Parathyroid adenoma (tissue), 2 donors: ENCODE measurements at regions not wholly inside any gene's neighbourhood (a gene's known extent, or its start where the extent isn't known, plus 50 kb on each side); places are given as distances from the start of the nearest gene placed in this dataset.

Experiments used
- H2AFZ ChIP-seq: fragments of 300-600 bp; sonication (generic); one replicate; pipeline ENCODE4 v1.7.0; 2017; ENCODE audit warnings: antibody characterized with exemption, mild to moderate bottlenecking
- H3K27ac ChIP-seq: fragments of 300-600 bp; sonication (generic); one replicate; pipeline ENCODE4 v1.7.0; 2017
- H3K27me3 ChIP-seq: fragments of 300-600 bp; sonication (generic); one replicate; pipeline ENCODE4 v1.7.0; 2017; ENCODE audit warnings: low read length; ENCODE audit not compliant: control insufficient read depth, insufficient read depth
- H3K36me3 ChIP-seq: fragments of 300-600 bp; sonication (generic); one replicate; pipeline ENCODE4 v1.7.0; 2017; ENCODE audit warnings: low read length; ENCODE audit not compliant: control insufficient read depth, insufficient read depth
- H3K4me1 ChIP-seq: fragments of 300-600 bp; sonication (generic); one replicate; pipeline ENCODE4 v1.7.0; 2017; ENCODE audit warnings: control low read depth
- H3K4me2 ChIP-seq: fragments of 300-600 bp; sonication (generic); one replicate; pipeline ENCODE4 v1.7.0; 2017; ENCODE audit warnings: low read length
- H3K4me3 ChIP-seq: fragments of 300-600 bp; sonication (generic); one replicate; pipeline ENCODE4 v1.7.0; 2017; ENCODE audit warnings: low read depth, low read length
- H3K79me2 ChIP-seq: fragments of 300-600 bp; sonication (generic); one replicate; pipeline ENCODE4 v1.7.0; 2017; ENCODE audit warnings: control low read depth
- H3K9ac ChIP-seq: fragments of 300-600 bp; sonication (generic); one replicate; pipeline ENCODE4 v1.7.0; 2017; ENCODE audit warnings: mild to moderate bottlenecking
- H3K9me3 ChIP-seq: fragments of 300-600 bp; sonication (generic); one replicate; pipeline ENCODE4 v1.7.0; 2017; ENCODE audit warnings: low read length; ENCODE audit not compliant: control insufficient read depth
- CTCF ChIP-seq: fragments of 300-600 bp; sonication (generic); IDR thresholded peaks from one replicate; pipeline ENCODE4 v1.7.0; 2017; ENCODE audit warnings: antibody characterized with exemption, mild to moderate bottlenecking
- donor health status: primary hyperparathyroidism.

- Histone ChIP-seq H3K27ac (no peak overlapping the region), H3K79me2 (no peaks in the 10 kb centered on the region), H3K4me1 (no peaks in the 10 kb centered on the region), H3K27me3 (no peaks in the 10 kb centered on the region), H2AFZ (no peak overlapping the region), H3K4me3 (no peak overlapping the region), H3K9me3 (no peaks in the 10 kb centered on the region), H3K36me3 (no peaks in the 10 kb centered on the region), H3K4me2 (no peak overlapping the region), H3K9ac (no peak overlapping the region)
- TF ChIP-seq CTCF, result no peak
Measured at GRCh38 chr15:53212785-53213184, 422.6 kb upstream of the ONECUT1 start.

DNA sequence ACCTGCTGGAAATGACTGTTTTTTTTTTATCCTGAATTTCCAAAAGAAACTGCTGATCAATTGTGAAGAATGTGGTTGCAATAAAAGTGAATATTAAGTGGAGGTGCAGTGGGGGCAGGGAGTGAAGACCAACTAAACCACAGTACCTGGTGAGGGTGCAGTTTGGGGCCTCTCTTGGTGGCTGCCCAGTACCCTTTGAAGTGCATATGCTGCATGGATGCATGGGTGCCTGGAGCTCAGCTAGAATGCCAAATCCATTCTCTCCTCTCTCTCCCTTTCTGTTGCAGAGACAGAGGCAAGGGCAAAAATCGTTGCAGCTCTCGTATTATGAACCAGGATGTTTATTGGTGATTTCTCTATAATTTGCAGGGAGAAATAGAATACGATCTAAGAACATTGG lies 420.5 kb upstream of the ONECUT1 start:
- Histone ChIP-seq H3K27ac (no peak overlapping the region), H2AFZ (no peak overlapping the region), H3K4me2 (no peak overlapping the region), H3K9ac (no peak overlapping the region), H3K79me2 (no peaks in the 10 kb centered on the region), H3K36me3 (no peaks in the 10 kb centered on the region), H3K4me3 (no peak overlapping the region), H3K4me1 (no peaks in the 10 kb centered on the region), H3K27me3 (no peaks in the 10 kb centered on the region), H3K9me3 (no peaks in the 10 kb centered on the region)
- no peak for TF ChIP-seq CTCF

GRCh38 chr15:53209396-53210042 lies 419.4 kb upstream of the ONECUT1 start:
- Histone ChIP-seq H3K9me3 (no peaks in the 10 kb centered on the region), H3K36me3 (no peaks in the 10 kb centered on the region), H3K27ac (no peak overlapping the region), H3K4me3 (no peak overlapping the region), H3K79me2 (no peaks in the 10 kb centered on the region), H3K4me2 (no peak overlapping the region), H3K9ac (no peak overlapping the region), H3K27me3 (no peaks in the 10 kb centered on the region), H2AFZ (no peak overlapping the region), H3K4me1 (no peaks in the 10 kb centered on the region)
- no peak for TF ChIP-seq CTCF

DNA sequence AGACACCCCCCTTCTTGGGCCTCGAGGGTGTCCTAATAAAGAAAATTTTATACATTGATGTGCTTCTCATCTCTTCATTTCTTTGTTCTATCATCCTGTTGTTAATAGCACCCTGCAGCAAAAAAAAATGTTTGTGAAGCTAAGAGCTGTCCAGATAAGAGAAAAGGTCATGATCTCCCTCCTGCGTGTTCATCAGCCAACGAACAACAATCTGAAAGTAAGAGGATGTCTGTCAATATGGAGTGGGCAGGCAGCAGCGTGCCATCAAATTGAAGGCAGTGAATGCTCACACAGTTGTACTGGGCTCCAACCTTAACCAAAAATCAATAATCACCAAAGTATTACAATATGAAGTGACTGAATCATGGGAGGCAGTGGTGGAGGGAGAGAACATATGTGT lies 418.6 kb upstream of the ONECUT1 start:
- Histone ChIP-seq H3K4me3 (no peak overlapping the region), H3K27me3 (no peaks in the 10 kb centered on the region), H3K36me3 (no peaks in the 10 kb centered on the region), H3K79me2 (no peaks in the 10 kb centered on the region), H3K4me1 (no peaks in the 10 kb centered on the region), H3K9me3 (no peaks in the 10 kb centered on the region), H2AFZ (no peak overlapping the region), H3K9ac (no peak overlapping the region), H3K27ac (no peak overlapping the region), H3K4me2 (no peak overlapping the region)
- TF ChIP-seq CTCF, result no peak

DNA sequence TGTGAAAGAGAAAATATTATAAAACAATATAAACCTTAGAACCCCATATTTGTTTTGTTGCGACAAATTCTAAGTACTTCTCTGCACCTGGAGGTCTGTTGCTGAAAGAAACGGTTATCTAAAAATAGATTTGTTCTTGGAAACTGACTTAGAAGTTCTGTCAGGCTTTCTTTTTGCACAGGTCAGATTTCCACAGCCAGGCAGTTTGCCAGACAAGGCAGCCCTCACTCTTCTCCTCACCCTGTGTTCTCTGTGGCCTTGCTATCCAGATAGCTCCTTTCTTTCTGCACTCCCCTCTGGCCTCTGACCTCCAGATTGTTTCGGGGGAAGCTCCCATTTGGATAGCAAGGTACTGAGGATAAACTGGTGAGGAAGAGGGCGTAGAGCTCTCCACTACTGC lies 413.3 kb upstream of the ONECUT1 start:
- Histone ChIP-seq H3K79me2 (no peaks in the 10 kb centered on the region), H3K9me3 (no peaks in the 10 kb centered on the region), H3K27ac (no peak overlapping the region), H3K4me1 (no peaks in the 10 kb centered on the region), H3K27me3 (no peaks in the 10 kb centered on the region), H3K36me3 (no peaks in the 10 kb centered on the region), H3K4me2 (no peak overlapping the region), H3K9ac (no peak overlapping the region), H2AFZ (no peak overlapping the region), H3K4me3 (no peak overlapping the region)
- no peak for TF ChIP-seq CTCF
